NB4 (cell line): ENCODE measurements at regions not wholly inside any gene's neighbourhood (a gene's known extent, or its start where the extent isn't known, plus 50 kb on each side); places are given as distances from the start of the nearest gene placed in this dataset.

Experiments used
- DNase-seq: peaks from one replicate; pipeline ENCODE4 v3.0.0; 2010; ENCODE audit warnings: low read depth
- H3K4me3 ChIP-seq: one replicate; pipeline ENCODE4 v1.5.1; 2011; ENCODE audit warnings: mild to moderate bottlenecking, low read depth, low read length, moderate library complexity
- MYC ChIP-seq: IDR thresholded peaks from 2 replicates; pipeline ENCODE4 v1.6.1; 2011; ENCODE audit warnings: low read depth, low read length
- POLR2A ChIP-seq: IDR thresholded peaks from 2 replicates; pipeline ENCODE4 v1.6.1; 2011; ENCODE audit warnings: mild to moderate bottlenecking; ENCODE audit not compliant: insufficient read length; ENCODE audit errors: extremely low read depth
- TF ChIP-seq, protein P1 (sequence below): IDR thresholded peaks from one replicate; pipeline ENCODE4 v1.5.1; 2012; ENCODE audit warnings: low read depth, low read length
- TF ChIP-seq, protein P2 (sequence below): IDR thresholded peaks from 2 replicates; pipeline ENCODE4 v1.6.1; 2011; ENCODE audit warnings: low read depth, low read length

DNA sequence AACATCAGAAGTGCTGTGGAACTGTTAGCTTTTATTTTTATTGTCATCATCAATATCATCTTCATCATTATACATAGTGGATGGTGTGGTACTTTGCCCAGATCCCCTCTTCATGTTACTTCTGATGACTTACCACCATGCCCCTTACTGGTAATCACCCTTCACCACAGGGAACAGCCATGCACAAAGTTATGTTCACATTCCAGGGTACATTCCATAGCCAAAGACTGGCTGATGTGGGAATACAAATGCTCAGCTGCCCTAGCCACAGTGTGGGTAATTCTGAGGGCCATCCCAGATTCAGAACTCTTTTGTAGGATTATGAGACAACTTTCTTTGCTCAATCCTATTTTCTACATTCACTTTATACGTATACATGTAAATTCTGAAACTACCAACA, 691.3 kb upstream of the CXADR start:
- TF ChIP-seq, protein P1, sequence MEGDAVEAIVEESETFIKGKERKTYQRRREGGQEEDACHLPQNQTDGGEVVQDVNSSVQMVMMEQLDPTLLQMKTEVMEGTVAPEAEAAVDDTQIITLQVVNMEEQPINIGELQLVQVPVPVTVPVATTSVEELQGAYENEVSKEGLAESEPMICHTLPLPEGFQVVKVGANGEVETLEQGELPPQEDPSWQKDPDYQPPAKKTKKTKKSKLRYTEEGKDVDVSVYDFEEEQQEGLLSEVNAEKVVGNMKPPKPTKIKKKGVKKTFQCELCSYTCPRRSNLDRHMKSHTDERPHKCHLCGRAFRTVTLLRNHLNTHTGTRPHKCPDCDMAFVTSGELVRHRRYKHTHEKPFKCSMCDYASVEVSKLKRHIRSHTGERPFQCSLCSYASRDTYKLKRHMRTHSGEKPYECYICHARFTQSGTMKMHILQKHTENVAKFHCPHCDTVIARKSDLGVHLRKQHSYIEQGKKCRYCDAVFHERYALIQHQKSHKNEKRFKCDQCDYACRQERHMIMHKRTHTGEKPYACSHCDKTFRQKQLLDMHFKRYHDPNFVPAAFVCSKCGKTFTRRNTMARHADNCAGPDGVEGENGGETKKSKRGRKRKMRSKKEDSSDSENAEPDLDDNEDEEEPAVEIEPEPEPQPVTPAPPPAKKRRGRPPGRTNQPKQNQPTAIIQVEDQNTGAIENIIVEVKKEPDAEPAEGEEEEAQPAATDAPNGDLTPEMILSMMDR: no peak
- TF ChIP-seq MYC (no peak), POLR2A (no peak)
- TF ChIP-seq, protein P2, sequence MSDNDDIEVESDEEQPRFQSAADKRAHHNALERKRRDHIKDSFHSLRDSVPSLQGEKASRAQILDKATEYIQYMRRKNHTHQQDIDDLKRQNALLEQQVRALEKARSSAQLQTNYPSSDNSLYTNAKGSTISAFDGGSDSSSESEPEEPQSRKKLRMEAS: no peak
- DNase-seq: no peak
- H3K4me3 ChIP-seq: no peak overlapping the region

DNA sequence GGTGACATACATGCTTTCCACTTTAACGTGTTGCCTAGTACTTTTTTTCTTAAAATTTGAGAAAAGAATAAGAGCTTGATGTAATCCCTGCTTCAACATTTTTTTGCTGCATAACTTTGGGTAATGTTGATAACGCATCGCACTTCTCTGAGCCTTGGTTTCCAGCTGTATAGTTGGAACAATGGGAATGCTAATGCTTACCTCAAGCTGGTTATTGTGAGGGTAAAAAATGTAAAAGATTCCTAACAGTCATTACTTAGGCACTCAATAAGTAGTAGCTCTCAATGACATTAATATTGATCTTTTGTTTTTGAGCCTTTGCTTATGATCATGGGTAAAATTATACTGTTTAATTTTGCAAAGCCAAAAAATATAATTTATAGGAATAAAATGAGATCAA, 683.3 kb upstream of the CXADR start:
- TF ChIP-seq MYC: no peak
- TF ChIP-seq, protein P1: no peak
- no peak for TF ChIP-seq POLR2A
- TF ChIP-seq, protein P2: no peak
- DNase-seq: no peak
- no peak overlapping the region for H3K4me3 ChIP-seq

DNA sequence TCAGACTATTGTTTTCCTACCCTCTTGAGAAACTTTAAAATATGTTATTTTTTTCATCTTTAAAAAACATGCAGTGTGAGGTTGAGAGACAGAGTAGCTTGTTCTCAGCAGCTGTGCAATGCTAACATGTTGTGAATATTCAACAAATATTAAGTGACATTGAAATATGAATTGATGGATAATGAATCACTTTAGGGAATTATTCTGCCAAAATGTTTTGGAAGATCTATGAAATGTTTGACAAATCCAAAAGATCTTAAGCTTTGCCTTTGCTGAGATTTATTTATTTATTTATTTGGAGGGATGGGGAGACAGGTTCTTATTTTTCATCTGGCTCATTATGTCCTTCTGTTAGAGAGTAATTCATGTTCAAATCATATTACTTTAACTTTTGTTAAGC, 680.1 kb upstream of the CXADR start:
- no peak for DNase-seq
- H3K4me3 ChIP-seq: no peak overlapping the region
- TF ChIP-seq MYC (no peak), POLR2A (no peak)
- TF ChIP-seq, protein P1: no peak
- TF ChIP-seq, protein P2: no peak

DNA sequence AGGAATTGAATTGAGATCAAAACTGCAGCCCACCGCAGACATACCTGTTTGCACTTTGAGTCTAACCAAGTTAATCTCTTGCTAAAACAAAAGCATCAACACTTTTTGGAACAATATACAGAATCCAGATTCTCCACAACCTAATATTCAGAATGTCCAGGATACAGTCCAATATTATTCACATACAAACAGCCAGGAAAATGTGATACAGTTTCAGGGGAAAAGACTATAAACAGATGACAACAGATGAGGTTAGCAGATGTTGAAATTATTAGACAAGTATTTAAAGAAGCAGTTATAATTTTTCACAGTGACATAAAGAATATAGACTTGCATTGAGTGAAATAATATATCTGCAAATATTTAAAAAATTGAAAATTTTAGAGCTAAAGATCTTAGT, 678.1 kb upstream of the CXADR start:
- no peak for DNase-seq
- no peak overlapping the region for H3K4me3 ChIP-seq
- TF ChIP-seq MYC (no peak), POLR2A (no peak)
- TF ChIP-seq, protein P2: no peak
- TF ChIP-seq, protein P1: no peak

DNA sequence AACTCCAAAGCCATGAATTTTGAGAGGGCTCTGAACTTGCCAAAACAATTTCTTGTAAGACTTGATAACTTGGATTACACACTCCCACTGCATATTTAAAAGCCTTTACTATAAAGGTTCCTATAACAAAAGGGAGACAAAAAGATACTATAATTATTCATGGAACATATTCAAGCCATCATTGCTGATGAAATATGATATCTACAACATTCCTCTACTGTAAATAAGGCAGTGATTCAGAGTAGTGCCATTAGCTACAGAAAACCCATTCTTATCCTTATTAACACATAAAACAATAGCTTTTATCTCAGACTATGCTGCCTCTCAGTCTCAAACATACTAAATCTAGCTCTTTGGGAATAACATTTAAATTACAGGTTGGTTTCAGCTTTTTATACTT, 675.5 kb upstream of the CXADR start:
- no peak overlapping the region for H3K4me3 ChIP-seq
- DNase-seq: no peak

DNA sequence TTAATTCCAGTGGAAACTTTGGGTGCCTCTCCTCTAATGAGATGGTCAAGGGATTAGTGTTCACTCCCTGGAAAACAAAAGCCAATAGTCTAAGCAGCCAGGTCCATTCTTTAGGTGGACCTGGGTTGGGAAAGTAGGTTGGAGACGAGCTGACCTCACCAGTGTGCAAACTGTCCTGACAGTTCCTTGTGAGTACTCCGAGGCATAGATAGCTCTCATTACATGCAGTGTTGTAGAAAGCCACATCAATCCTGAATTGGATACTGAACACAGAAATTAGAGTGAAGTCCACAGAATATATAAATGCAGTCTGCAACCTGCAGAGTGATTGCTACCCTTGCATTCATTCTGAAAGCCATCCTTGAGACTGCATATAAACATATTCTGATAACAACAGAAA, 675.1 kb upstream of the CXADR start:
- TF ChIP-seq, protein P1: no peak
- no peak for TF ChIP-seq POLR2A
- no peak for TF ChIP-seq MYC
- TF ChIP-seq, protein P2: no peak
- H3K4me3 ChIP-seq: no peak overlapping the region
- no peak for DNase-seq

More for the DNA sequence above, 675.5 kb upstream of the CXADR start:
- TF ChIP-seq, protein P1: no peak
